GM12878 (cell line): ENCODE measurements at regions not wholly inside any gene's neighbourhood (a gene's known extent, or its start where the extent isn't known, plus 50 kb on each side); places are given as distances from the start of the nearest gene placed in this dataset.

Experiments
- ATAC-seq: fragments of 200-7000 bp; cut with Tn5 transposase; 3 replicates; pipeline ENCODE4 v1.9.1; 2020; ENCODE audit warnings: mild to moderate bottlenecking, moderate library complexity
- BruUV-seq: library from RNA; stranded (reverse); fragments of 400-500 nt; replicated peaks from 2 replicates; lab custom pipeline; 2021; lab: Mats Ljungman, UMichigan
- CTCF ChIA-PET: fragments of 300-600 bp; sonication (Branson Sonifier 250); formaldehyde crosslinking; extraction: SDS; loops from one replicate; lab custom pipeline; 2021; ENCODE audit warnings: inconsistent platforms; lab: Yijun Ruan, JAX
- POLR2A ChIA-PET: fragments of 350-600 bp; formaldehyde crosslinking; extraction: SDS; loops from one replicate; lab custom pipeline; 2021; ENCODE audit warnings: inconsistent platforms; lab: Charles Lee
- RAD21 ChIA-PET: fragments of 300-600 bp; sonication (Branson Sonifier 250); formaldehyde crosslinking; loops from one replicate; lab custom pipeline; 2023; ENCODE audit warnings: antibody characterized with exemption; ENCODE audit not compliant: unreplicated experiment; lab: Charles Lee
- SMC1A ChIA-PET: fragments of 300-600 bp; sonication (Branson Sonifier 250); formaldehyde crosslinking; loops from one replicate; lab custom pipeline; 2023; ENCODE audit not compliant: unreplicated experiment, uncharacterized antibody; lab: Charles Lee
- DNase-seq: peaks from one replicate; pipeline ENCODE4 v3.0.0-alpha.2; 2011; ENCODE audit warnings: low read depth, low spot score
- FAIRE-seq: peaks from 3 replicates; lab custom pipeline; 2011; peaks lifted over from hg19 to GRCh38; lab: Jason Lieb, UNC
- H2AFZ ChIP-seq: 2 replicates; pipeline ENCODE4 v1.6.0; 2011; ENCODE audit warnings: low read depth, low read length, control low read depth; ENCODE audit not compliant: control insufficient read depth
- H3K27ac ChIP-seq: 2 replicates; pipeline ENCODE4 v1.5.1; 2011; ENCODE audit warnings: control low read depth; ENCODE audit not compliant: control insufficient read depth, insufficient read depth
- H3K27me3 ChIP-seq, 2 experiments: replicated peaks in 1 of 2; 2 replicates each; pipeline versions ENCODE4 v1.6.0 to v1.6.1; 2011; ENCODE audit warnings: low read length in 1 of 2; ENCODE audit not compliant: control insufficient read depth in 2 of 2, insufficient read depth in 2 of 2
- H3K36me3 ChIP-seq, 2 experiments: 2 replicates each; pipeline ENCODE4 v1.5.1; 2011; ENCODE audit warnings: low read length in 1 of 2; ENCODE audit not compliant: control insufficient read depth in 2 of 2, insufficient read depth in 2 of 2
- H3K4me1 ChIP-seq: 2 replicates; pipeline ENCODE4 v1.6.1; 2011; ENCODE audit warnings: mild to moderate bottlenecking, low read length, moderate library complexity, mixed read lengths; ENCODE audit not compliant: control insufficient read depth, insufficient read depth
- H3K4me2 ChIP-seq: 2 replicates; pipeline ENCODE4 v1.6.0; 2011; ENCODE audit warnings: control low read depth; ENCODE audit not compliant: control insufficient read depth, insufficient read depth
- H3K4me3 ChIP-seq: fragments of 200-600 bp; sonication (generic); 2 replicates; pipeline ENCODE4 v1.5.1; 2016
- H3K79me2 ChIP-seq: 2 replicates; pipeline ENCODE4 v1.6.0; 2011; ENCODE audit warnings: low read length; ENCODE audit not compliant: control insufficient read depth, insufficient read depth
- H3K9ac ChIP-seq: 2 replicates; pipeline ENCODE4 v1.8.0; 2011; ENCODE audit warnings: low read length, control low read depth, mixed read lengths; ENCODE audit not compliant: control insufficient read depth, insufficient read depth
- H3K9me3 ChIP-seq: replicated peaks from 3 replicates; pipeline ENCODE4 v1.5.1; 2011; ENCODE audit warnings: mild to moderate bottlenecking, low read length; ENCODE audit not compliant: control insufficient read depth, insufficient read depth
- H4K20me1 ChIP-seq: 2 replicates; pipeline ENCODE4 v1.6.0; 2011; ENCODE audit not compliant: control insufficient read depth, insufficient read depth
- ASH2L ChIP-seq: fragments of 300-600, 200-600 bp; sonication (generic); IDR thresholded peaks from 2 replicates; pipeline ENCODE4 v1.6.1; 2017; ENCODE audit warnings: low read depth, mild to moderate bottlenecking, borderline replicate concordance
- ATF2 ChIP-seq: IDR thresholded peaks from 2 replicates; pipeline ENCODE4 v1.6.1; 2012; ENCODE audit warnings: low read length, inconsistent platforms
- ATF7 ChIP-seq: fragments of 450-650 bp; IDR thresholded peaks from 2 replicates; pipeline ENCODE4 v1.6.1; 2016; ENCODE audit warnings: low read depth, mild to moderate bottlenecking
- CBX5 ChIP-seq: sonication (generic); IDR thresholded peaks from 2 replicates; pipeline ENCODE4 v1.6.1; 2016; ENCODE audit warnings: low read depth, moderate library complexity, mild to moderate bottlenecking, inconsistent platforms
- CREB1 ChIP-seq: IDR thresholded peaks from 2 replicates; pipeline ENCODE4 v1.6.1; 2012; ENCODE audit warnings: low read depth, mild to moderate bottlenecking, inconsistent platforms
- DPF2 ChIP-seq: fragments of 450-650 bp; IDR thresholded peaks from 2 replicates; pipeline ENCODE4 v1.6.1; 2017; ENCODE audit warnings: mild to moderate bottlenecking
- EGR1 ChIP-seq, 2 experiments: IDR thresholded peaks; 1 replicate in 1 of 2; 2 replicates in 1 of 2; pipeline ENCODE4 v1.6.1; 2011 to 2012; ENCODE audit warnings: low read depth in 2 of 2, low read length in 2 of 2, borderline replicate concordance in 1 of 2, mild to moderate bottlenecking in 1 of 2, moderate library complexity in 1 of 2
- GABPA ChIP-seq: IDR thresholded peaks from 2 replicates; pipeline ENCODE4 v1.6.1; 2014; ENCODE audit warnings: antibody characterized with exemption, low read depth, mild to moderate bottlenecking, inconsistent platforms
- GATAD2B ChIP-seq: fragments of 450-650 bp; conservative IDR thresholded peaks from 2 replicates; pipeline ENCODE4 v1.6.1; 2017; ENCODE audit warnings: low read depth, mild to moderate bottlenecking, moderate library complexity
- HCFC1 ChIP-seq: fragments of 150-350 bp; IDR thresholded peaks from 2 replicates; pipeline ENCODE4 v1.6.1; 2014; ENCODE audit warnings: low read length
- HDAC2 ChIP-seq: fragments of 200-600 bp; sonication (generic); IDR thresholded peaks from 2 replicates; pipeline ENCODE4 v1.6.1; 2017
- MYC ChIP-seq: IDR thresholded peaks from 2 replicates; pipeline ENCODE4 v1.6.1; 2011; ENCODE audit warnings: mild to moderate bottlenecking, low read length, moderate library complexity, inconsistent platforms; ENCODE audit not compliant: insufficient read depth, insufficient replicate concordance, insufficient read length, severe bottlenecking
- NR2F1 ChIP-seq: fragments of 450-650 bp; conservative IDR thresholded peaks from 2 replicates; pipeline ENCODE4 v1.6.1; 2017; ENCODE audit warnings: mild to moderate bottlenecking
- POLR2AphosphoS2 ChIP-seq: IDR thresholded peaks from 2 replicates; pipeline ENCODE4 v1.6.1; 2011; ENCODE audit warnings: low read depth, mild to moderate bottlenecking, low read length, improper control_type of control experiment, moderate library complexity
- SIX5 ChIP-seq: IDR thresholded peaks from 2 replicates; pipeline ENCODE4 v1.6.1; 2011; ENCODE audit warnings: mild to moderate bottlenecking, low read depth, low read length, moderate library complexity; ENCODE audit not compliant: severe bottlenecking
- SMC3 ChIP-seq: IDR thresholded peaks from 2 replicates; pipeline ENCODE4 v1.6.1; 2011; ENCODE audit warnings: low read length, improper control_type of control experiment, borderline replicate concordance
- WGBS: methylation state at CpG from one replicate; pipeline ENCODE4 v1.1.6; 2016; ENCODE audit warnings: low lambda C conversion rate; ENCODE audit not compliant: insufficient replicate concordance, insufficient coverage; ENCODE audit errors: missing lambda C conversion rate; 5-methylcytosine and 5-hydroxymethylcytosine counted together
- in situ Hi-C: fragments of 300-500 bp; cut with MboI; formaldehyde crosslinking; loops from 9 replicates; pipeline ENCODE4 v1.14.3; 2018; ENCODE audit warnings: mixed read lengths
- intact Hi-C: fragments of 100-400 bp; cut with micrococcal nuclease; formaldehyde crosslinking; loops from one replicate; pipeline ENCODE4 v1.14.2; 2022; ENCODE audit not compliant: unreplicated experiment
- TF ChIP-seq, protein P1 (sequence below): fragments of 450-650 bp; IDR thresholded peaks from 2 replicates; pipeline ENCODE4 v1.6.1; 2017; ENCODE audit warnings: low read depth, mild to moderate bottlenecking, moderate library complexity
- TF ChIP-seq, protein P2 (sequence below): fragments of 450-650 bp; formaldehyde crosslinking; IDR thresholded peaks from 2 replicates; pipeline ENCODE4 v1.4.0; 2022; ENCODE audit warnings: mild to moderate bottlenecking, moderate library complexity

- TF ChIP-seq, protein P1, sequence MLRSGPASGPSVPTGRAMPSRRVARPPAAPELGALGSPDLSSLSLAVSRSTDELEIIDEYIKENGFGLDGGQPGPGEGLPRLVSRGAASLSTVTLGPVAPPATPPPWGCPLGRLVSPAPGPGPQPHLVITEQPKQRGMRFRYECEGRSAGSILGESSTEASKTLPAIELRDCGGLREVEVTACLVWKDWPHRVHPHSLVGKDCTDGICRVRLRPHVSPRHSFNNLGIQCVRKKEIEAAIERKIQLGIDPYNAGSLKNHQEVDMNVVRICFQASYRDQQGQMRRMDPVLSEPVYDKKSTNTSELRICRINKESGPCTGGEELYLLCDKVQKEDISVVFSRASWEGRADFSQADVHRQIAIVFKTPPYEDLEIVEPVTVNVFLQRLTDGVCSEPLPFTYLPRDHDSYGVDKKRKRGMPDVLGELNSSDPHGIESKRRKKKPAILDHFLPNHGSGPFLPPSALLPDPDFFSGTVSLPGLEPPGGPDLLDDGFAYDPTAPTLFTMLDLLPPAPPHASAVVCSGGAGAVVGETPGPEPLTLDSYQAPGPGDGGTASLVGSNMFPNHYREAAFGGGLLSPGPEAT: no peak
- TF ChIP-seq GABPA (no peak), HCFC1 (no peak), GATAD2B (no peak), DPF2 (no peak), SIX5 (no peak), POLR2AphosphoS2 (no peak), ATF7 (no peak), CBX5 (no peak), NR2F1 (no peak)
Measured at GRCh38 chr6:135791441-135791840, 60.1 kb upstream of the PDE7B start (continued).

- ChIA-PET SMC1A (interaction anchor here (1.2 kb wide), 1 partner anchor 18 kb away, joined by 3 read pairs; no protein-coding TSS in a partner anchor), CTCF (no interaction called here), POLR2A (no interaction called here), RAD21 (no interaction called here)
- no peak for FAIRE-seq
- H4K20me1 ChIP-seq: no peaks in the 10 kb centered on the region
- no peak for ATAC-seq
- no peaks in the 10 kb centered on the region for H3K79me2 ChIP-seq
- H3K36me3 ChIP-seq: no peaks in the 10 kb centered on the region
- WGBS: 47% methylated on average over 7 of the region's 7 CpGs
- no peak overlapping the region for H3K4me3 ChIP-seq
- in situ Hi-C loops: no loop called here
- H3K27ac ChIP-seq: no peak overlapping the region
- TF ChIP-seq EGR1 (IDR thresholded peaks at IDR 0.05; ENCODE audit: borderline replicate concordance in 1 of 2, low read depth in 2 of 2, low read length in 2 of 2): no peak
- TF ChIP-seq CREB1: no peak
- no peak for TF ChIP-seq HDAC2
- TF ChIP-seq ATF2: no peak
- TF ChIP-seq ASH2L: no peak
- TF ChIP-seq MYC: no peak
- TF ChIP-seq, protein P2, sequence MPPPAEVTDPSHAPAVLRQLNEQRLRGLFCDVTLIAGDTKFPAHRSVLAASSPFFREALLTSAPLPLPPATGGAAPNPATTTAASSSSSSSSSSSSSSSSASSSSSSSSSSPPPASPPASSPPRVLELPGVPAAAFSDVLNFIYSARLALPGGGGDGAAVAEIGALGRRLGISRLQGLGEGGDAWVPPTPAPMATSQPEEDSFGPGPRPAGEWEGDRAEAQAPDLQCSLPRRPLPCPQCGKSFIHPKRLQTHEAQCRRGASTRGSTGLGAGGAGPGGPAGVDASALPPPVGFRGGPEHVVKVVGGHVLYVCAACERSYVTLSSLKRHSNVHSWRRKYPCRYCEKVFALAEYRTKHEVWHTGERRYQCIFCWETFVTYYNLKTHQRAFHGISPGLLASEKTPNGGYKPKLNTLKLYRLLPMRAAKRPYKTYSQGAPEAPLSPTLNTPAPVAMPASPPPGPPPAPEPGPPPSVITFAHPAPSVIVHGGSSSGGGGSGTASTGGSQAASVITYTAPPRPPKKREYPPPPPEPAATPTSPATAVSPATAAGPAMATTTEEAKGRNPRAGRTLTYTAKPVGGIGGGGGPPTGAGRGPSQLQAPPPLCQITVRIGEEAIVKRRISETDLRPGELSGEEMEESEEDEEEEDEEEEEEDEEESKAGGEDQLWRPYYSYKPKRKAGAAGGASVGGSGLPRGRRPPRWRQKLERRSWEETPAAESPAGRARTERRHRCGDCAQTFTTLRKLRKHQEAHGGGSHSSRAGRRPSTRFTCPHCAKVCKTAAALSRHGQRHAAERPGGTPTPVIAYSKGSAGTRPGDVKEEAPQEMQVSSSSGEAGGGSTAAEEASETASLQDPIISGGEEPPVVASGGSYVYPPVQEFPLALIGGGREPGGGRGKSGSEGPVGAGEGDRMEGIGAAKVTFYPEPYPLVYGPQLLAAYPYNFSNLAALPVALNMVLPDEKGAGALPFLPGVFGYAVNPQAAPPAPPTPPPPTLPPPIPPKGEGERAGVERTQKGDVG (CRISPR knock-in tag): no peak
- no peak for TF ChIP-seq SMC3
- H3K4me2 ChIP-seq: no peak overlapping the region
- no TSS peak for BruUV-seq
- H3K9me3 ChIP-seq: no peaks in the 10 kb centered on the region
- H3K9ac ChIP-seq: no peak overlapping the region
- no peak for DNase-seq
- H2AFZ ChIP-seq: no peak overlapping the region
- intact Hi-C loops: no loop called here
- no peaks in the 10 kb centered on the region for H3K4me1 ChIP-seq
- H3K27me3 ChIP-seq: no peaks in the 10 kb centered on the region
Measured at GRCh38 chr6:135796643-135797305, 54.7 kb upstream of the PDE7B start.
